ENCODE measurements at regions not wholly inside any gene's neighbourhood (a gene's known extent, or its start where the extent isn't known, plus 50 kb on each side); places are given as distances from the start of the nearest gene placed in this dataset.

DNA sequence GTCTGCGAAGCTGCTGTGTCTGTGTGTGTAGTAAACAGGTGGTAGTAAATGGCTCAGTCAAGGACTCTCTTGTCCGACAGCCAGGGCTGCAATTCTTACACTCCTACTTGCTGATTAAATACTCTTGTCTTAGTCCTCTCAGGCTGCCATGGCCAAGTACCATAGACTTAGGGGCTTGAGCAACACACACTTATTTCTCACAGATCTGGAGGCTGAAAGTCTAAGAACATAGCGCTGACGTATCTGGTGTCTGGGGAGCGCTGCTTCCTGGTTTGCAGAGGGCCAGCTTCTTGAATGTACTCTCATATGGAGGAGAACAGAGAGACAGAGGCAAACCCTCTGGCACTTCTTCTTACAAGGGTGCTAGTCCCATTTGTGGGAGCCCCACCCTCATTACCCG, 411.0 kb downstream of the MED10 start:
- Histone ChIP-seq H3K36me3 (ENCODE audit: control insufficient read depth, insufficient read depth, low read length) (no peaks in the 10 kb centered on the region), H3K27me3 (ENCODE audit: control insufficient read depth, insufficient read depth, low read length) (no peaks in the 10 kb centered on the region), H3K4me1 (ENCODE audit: control insufficient read depth, insufficient read depth, low read length) (no peaks in the 10 kb centered on the region), H3K4me3 (ENCODE audit: low read length) (no peak overlapping the region), H3K27ac (ENCODE audit: low read length) (no peak overlapping the region), H3K9me3 (ENCODE audit: control insufficient read depth, low read depth, low read length) (no peaks in the 10 kb centered on the region)
- no peak for DNase-seq
- no CpG with 5 or more reads among the region's 6 CpGs for WGBS (ENCODE audit: insufficient coverage, low lambda C conversion rate)

DNA sequence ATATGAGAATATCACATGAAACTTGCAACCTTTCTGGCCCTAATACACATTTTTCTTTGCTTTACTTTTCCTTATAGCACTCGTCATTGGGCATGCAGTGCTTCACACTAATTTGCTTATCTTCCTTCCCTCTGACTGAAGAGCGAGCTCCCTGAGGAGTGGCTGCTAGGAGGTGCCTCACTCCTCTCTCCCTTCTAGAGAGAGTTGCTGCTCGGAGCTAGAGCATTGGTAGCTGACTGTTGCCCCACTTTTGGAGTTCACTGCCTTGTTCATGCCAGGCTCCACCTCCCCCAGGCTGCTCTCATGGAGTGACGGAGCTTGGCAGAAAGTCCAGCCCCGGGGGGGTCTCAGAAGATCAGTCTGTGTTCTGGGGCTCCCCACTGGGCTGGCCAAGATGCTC, 413.2 kb downstream of the MED10 start:
- Histone ChIP-seq H3K4me3 (ENCODE audit: low read length) (no peak overlapping the region), H3K27me3 (ENCODE audit: control insufficient read depth, insufficient read depth, low read length) (no peaks in the 10 kb centered on the region), H3K4me1 (ENCODE audit: control insufficient read depth, insufficient read depth, low read length) (no peaks in the 10 kb centered on the region), H3K9me3 (ENCODE audit: control insufficient read depth, low read depth, low read length) (peaks cover 4% of the 10 kb centered on the region), H3K27ac (ENCODE audit: low read length) (no peak overlapping the region), H3K36me3 (ENCODE audit: control insufficient read depth, insufficient read depth, low read length) (no peaks in the 10 kb centered on the region)
- no CpG with 5 or more reads among the region's 5 CpGs for WGBS (ENCODE audit: insufficient coverage, low lambda C conversion rate)
- DNase-seq = no peak

DNA sequence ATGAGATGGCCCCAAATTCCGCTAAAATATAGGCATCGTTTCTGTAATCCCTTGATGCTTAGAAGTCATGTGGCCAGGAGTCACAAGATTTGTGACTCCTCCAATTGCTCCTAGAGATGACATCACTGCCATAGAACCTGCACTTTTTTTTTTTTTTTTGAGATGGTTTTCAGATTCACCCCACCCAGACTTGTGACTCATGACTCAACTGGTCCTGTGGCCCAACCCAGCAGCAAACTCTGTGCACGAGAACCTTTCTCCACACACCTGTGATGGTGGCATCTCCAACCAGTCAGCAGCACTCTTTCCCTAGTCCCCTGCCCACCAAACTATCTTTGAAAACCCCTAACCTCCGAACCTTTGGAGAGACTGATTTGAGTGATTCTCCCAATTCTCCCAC, 414.0 kb downstream of the MED10 start:
- no peaks in the 10 kb centered on the region for H3K36me3 ChIP-seq (ENCODE audit: control insufficient read depth, insufficient read depth, low read length)
- H3K27me3 ChIP-seq (ENCODE audit: control insufficient read depth, insufficient read depth, low read length) = no peaks in the 10 kb centered on the region
- H3K4me3 ChIP-seq (ENCODE audit: low read length) = no peak overlapping the region
- H3K4me1 ChIP-seq (ENCODE audit: control insufficient read depth, insufficient read depth, low read length) = no peaks in the 10 kb centered on the region
- DNase-seq = no peak
- no CpG with 5 or more reads among the region's 4 CpGs for WGBS (ENCODE audit: insufficient coverage, low lambda C conversion rate)
- H3K9me3 ChIP-seq (ENCODE audit: control insufficient read depth, low read depth, low read length) = peaks cover 4% of the 10 kb centered on the region
- no peak overlapping the region for H3K27ac ChIP-seq (ENCODE audit: low read length)

- Histone ChIP-seq H3K9me3 (ENCODE audit: control insufficient read depth, low read depth, low read length) (peaks cover 4% of the 10 kb centered on the region), H3K36me3 (ENCODE audit: control insufficient read depth, insufficient read depth, low read length) (no peaks in the 10 kb centered on the region), H3K4me3 (ENCODE audit: low read length) (no peak overlapping the region), H3K4me1 (ENCODE audit: control insufficient read depth, insufficient read depth, low read length) (no peaks in the 10 kb centered on the region), H3K27ac (ENCODE audit: low read length) (no peak overlapping the region), H3K27me3 (ENCODE audit: control insufficient read depth, insufficient read depth, low read length) (no peaks in the 10 kb centered on the region)
- 100% methylated on average over 1 of the region's 2 CpGs for WGBS (ENCODE audit: insufficient coverage, low lambda C conversion rate)
- DNase-seq = no peak
Measured at GRCh38 chr5:5957737-5958136, 420.6 kb downstream of the MED10 start.

GRCh38 chr5:5954275-5954598, 424.1 kb downstream of the MED10 start:
- no CpG with 5 or more reads among the region's 9 CpGs for WGBS (ENCODE audit: insufficient coverage, low lambda C conversion rate)
- H3K9me3 ChIP-seq (ENCODE audit: control insufficient read depth, low read depth, low read length) = no peaks in the 10 kb centered on the region
- no peak for DNase-seq
- H3K27ac ChIP-seq (ENCODE audit: low read length) = no peak overlapping the region
- no peaks in the 10 kb centered on the region for H3K4me1 ChIP-seq (ENCODE audit: control insufficient read depth, insufficient read depth, low read length)
- no peaks in the 10 kb centered on the region for H3K27me3 ChIP-seq (ENCODE audit: control insufficient read depth, insufficient read depth, low read length)
- H3K36me3 ChIP-seq (ENCODE audit: control insufficient read depth, insufficient read depth, low read length) = no peaks in the 10 kb centered on the region
- H3K4me3 ChIP-seq (ENCODE audit: low read length) = no peak overlapping the region

GRCh38 chr5:5953584-5954274, 424.6 kb downstream of the MED10 start:
- Histone ChIP-seq H3K9me3 (ENCODE audit: control insufficient read depth, low read depth, low read length) (no peaks in the 10 kb centered on the region), H3K36me3 (ENCODE audit: control insufficient read depth, insufficient read depth, low read length) (no peaks in the 10 kb centered on the region), H3K4me3 (ENCODE audit: low read length) (no peak overlapping the region), H3K4me1 (ENCODE audit: control insufficient read depth, insufficient read depth, low read length) (no peaks in the 10 kb centered on the region), H3K27ac (ENCODE audit: low read length) (no peak overlapping the region), H3K27me3 (ENCODE audit: control insufficient read depth, insufficient read depth, low read length) (no peaks in the 10 kb centered on the region)
- no peak for DNase-seq
- WGBS (ENCODE audit: insufficient coverage, low lambda C conversion rate) = 78% methylated on average over 1 of the region's 12 CpGs

DNA sequence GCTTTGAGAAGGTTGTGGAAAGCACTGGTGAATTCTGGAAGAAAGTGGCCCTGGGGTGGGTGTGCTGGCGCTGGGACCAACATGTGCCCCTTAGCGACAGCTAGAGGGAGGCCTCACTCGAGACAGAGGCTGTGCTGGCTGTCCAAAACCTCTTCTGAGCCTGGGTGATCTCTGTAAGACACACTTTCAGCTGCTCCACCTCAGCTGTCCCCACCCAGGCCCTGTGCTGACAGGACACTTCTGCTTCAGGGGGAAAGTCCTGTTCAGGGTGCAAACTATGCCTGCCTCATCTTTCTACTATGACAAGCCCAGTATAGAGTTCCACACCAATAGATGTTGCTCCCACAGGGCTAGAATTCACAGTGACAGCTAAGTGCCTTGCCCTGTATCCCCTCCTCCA, 426.4 kb downstream of the MED10 start:
- no peak overlapping the region for H3K27ac ChIP-seq (ENCODE audit: low read length)
- no peak for DNase-seq
- H3K36me3 ChIP-seq (ENCODE audit: control insufficient read depth, insufficient read depth, low read length) = no peaks in the 10 kb centered on the region
- no peaks in the 10 kb centered on the region for H3K27me3 ChIP-seq (ENCODE audit: control insufficient read depth, insufficient read depth, low read length)
- no CpG with 5 or more reads among the region's 3 CpGs for WGBS (ENCODE audit: insufficient coverage, low lambda C conversion rate)
- H3K4me1 ChIP-seq (ENCODE audit: control insufficient read depth, insufficient read depth, low read length) = no peaks in the 10 kb centered on the region
- H3K9me3 ChIP-seq (ENCODE audit: control insufficient read depth, low read depth, low read length) = no peaks in the 10 kb centered on the region
- no peak overlapping the region for H3K4me3 ChIP-seq (ENCODE audit: low read length)

- DNase-seq = no peak
- H3K27me3 ChIP-seq (ENCODE audit: control insufficient read depth, insufficient read depth, low read length) = no peaks in the 10 kb centered on the region
- H3K4me1 ChIP-seq (ENCODE audit: control insufficient read depth, insufficient read depth, low read length) = no peaks in the 10 kb centered on the region
- WGBS (ENCODE audit: insufficient coverage, low lambda C conversion rate) = no CpG with 5 or more reads among the region's 5 CpGs
- H3K9me3 ChIP-seq (ENCODE audit: control insufficient read depth, low read depth, low read length) = no peaks in the 10 kb centered on the region
- H3K4me3 ChIP-seq (ENCODE audit: low read length) = no peak overlapping the region
- H3K27ac ChIP-seq (ENCODE audit: low read length) = no peak overlapping the region
- no peaks in the 10 kb centered on the region for H3K36me3 ChIP-seq (ENCODE audit: control insufficient read depth, insufficient read depth, low read length)
Measured at GRCh38 chr5:5950658-5951057, 427.7 kb downstream of the MED10 start.

- Histone ChIP-seq H3K4me3 (ENCODE audit: low read length) (no peak overlapping the region), H3K27ac (ENCODE audit: low read length) (no peak overlapping the region), H3K36me3 (ENCODE audit: control insufficient read depth, insufficient read depth, low read length) (no peaks in the 10 kb centered on the region), H3K4me1 (ENCODE audit: control insufficient read depth, insufficient read depth, low read length) (no peaks in the 10 kb centered on the region), H3K9me3 (ENCODE audit: control insufficient read depth, low read depth, low read length) (no peaks in the 10 kb centered on the region), H3K27me3 (ENCODE audit: control insufficient read depth, insufficient read depth, low read length) (no peaks in the 10 kb centered on the region)
- DNase-seq = no peak
- 100% methylated on average over 1 of the region's 5 CpGs for WGBS (ENCODE audit: insufficient coverage, low lambda C conversion rate)
Measured at GRCh38 chr5:5941486-5941885, 436.9 kb downstream of the MED10 start.

DNA sequence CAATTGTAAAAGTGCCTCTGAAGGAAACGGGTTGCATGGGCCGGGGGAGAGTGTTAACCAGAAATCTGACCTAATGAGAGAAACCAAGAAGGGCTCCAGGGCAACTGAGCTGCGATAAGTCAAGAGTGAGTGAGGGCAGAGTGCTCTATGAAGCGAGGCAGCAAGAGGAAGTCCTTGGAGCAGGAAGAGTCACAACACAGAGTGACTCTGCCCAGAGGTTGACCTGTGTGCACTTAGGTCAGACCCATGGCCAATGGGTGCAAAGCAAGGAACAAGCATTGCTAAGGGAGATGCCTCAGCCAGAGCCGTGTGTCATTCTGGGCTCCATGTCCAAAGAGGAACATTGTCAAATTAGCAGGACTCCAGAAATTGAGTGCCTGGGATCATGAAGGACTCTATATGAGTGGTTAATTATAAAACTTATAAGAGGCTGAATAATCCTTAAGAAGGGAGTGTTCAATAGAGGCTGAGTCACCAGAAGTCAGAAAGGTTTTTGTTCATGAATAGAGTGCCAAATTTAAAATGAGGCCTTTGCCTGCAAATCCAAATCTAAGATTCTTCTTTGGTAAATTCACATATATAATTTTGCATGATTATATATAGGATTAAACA, 438.5 kb downstream of the MED10 start:
- Histone ChIP-seq H3K27me3 (ENCODE audit: control insufficient read depth, insufficient read depth, low read length) (no peaks in the 10 kb centered on the region), H3K36me3 (ENCODE audit: control insufficient read depth, insufficient read depth, low read length) (no peaks in the 10 kb centered on the region), H3K9me3 (ENCODE audit: control insufficient read depth, low read depth, low read length) (no peaks in the 10 kb centered on the region), H3K27ac (ENCODE audit: low read length) (no peak overlapping the region), H3K4me1 (ENCODE audit: control insufficient read depth, insufficient read depth, low read length) (no peaks in the 10 kb centered on the region), H3K4me3 (ENCODE audit: low read length) (no peak overlapping the region)
- no peak for DNase-seq
- WGBS (ENCODE audit: insufficient coverage, low lambda C conversion rate) = no CpG with 5 or more reads among the region's 5 CpGs

GRCh38 chr5:5933651-5934050, 444.7 kb downstream of the MED10 start:
- Histone ChIP-seq H3K36me3 (ENCODE audit: control insufficient read depth, insufficient read depth, low read length) (no peaks in the 10 kb centered on the region), H3K9me3 (ENCODE audit: control insufficient read depth, low read depth, low read length) (no peaks in the 10 kb centered on the region)
- 69% methylated on average over 2 of the region's 3 CpGs for WGBS (ENCODE audit: insufficient coverage, low lambda C conversion rate)

More at GRCh38 chr5:5933651-5934050, 444.7 kb downstream of the MED10 start:
- no peak overlapping the region for H3K27ac ChIP-seq (ENCODE audit: low read length)
- H3K4me3 ChIP-seq (ENCODE audit: low read length) = no peak overlapping the region
- no peaks in the 10 kb centered on the region for H3K4me1 ChIP-seq (ENCODE audit: control insufficient read depth, insufficient read depth, low read length)
- DNase-seq = no peak
- no peaks in the 10 kb centered on the region for H3K27me3 ChIP-seq (ENCODE audit: control insufficient read depth, insufficient read depth, low read length)

Data from large intestine (tissue), 3 donors.